HepG2 (cell line): ENCODE measurements at regions not wholly inside any gene's neighbourhood (a gene's known extent, or its start where the extent isn't known, plus 50 kb on each side); places are given as distances from the start of the nearest gene placed in this dataset.

Source experiments
- ATAC-seq: fragments of 200-7000 bp; cut with Tn5 transposase; 3 replicates; pipeline ENCODE4 v1.9.1; 2020; ENCODE audit warnings: mild to moderate bottlenecking, moderate library complexity
- BruUV-seq: library from RNA; stranded (reverse); fragments of 400-500 nt; replicated peaks from 2 replicates; lab custom pipeline; 2021; lab: Mats Ljungman, UMichigan
- CTCF ChIA-PET: fragments of 300-600 bp; formaldehyde crosslinking; extraction: SDS; loops from one replicate; lab custom pipeline; 2021; ENCODE audit warnings: low total read pairs, inconsistent platforms, low intra/inter-chr PET ratio; lab: Yijun Ruan, JAX
- POLR2A ChIA-PET: fragments of 350-600 bp; sonication (Branson Sonifier 250); formaldehyde crosslinking; loops from one replicate; lab custom pipeline; 2020; ENCODE audit warnings: antibody characterized with exemption, inconsistent platforms; lab: Yijun Ruan, JAX
- DNase-seq: peaks from one replicate; pipeline ENCODE4 v3.0.0-alpha.2; 2015; ENCODE audit warnings: low spot score
- FAIRE-seq: peaks from 3 replicates; lab custom pipeline; 2011; peaks lifted over from hg19 to GRCh38; lab: Jason Lieb, UNC
- H2AFZ ChIP-seq: one replicate; pipeline ENCODE4 v1.6.1; 2011; ENCODE audit warnings: low read length, inconsistent platforms
- H3K27ac ChIP-seq: fragments of 300-600 bp; 3 replicates; pipeline ENCODE4 v1.8.0; 2011; ENCODE audit warnings: mixed run types, mild to moderate bottlenecking, mixed read lengths, low read length, inconsistent platforms; ENCODE audit not compliant: insufficient read depth; ENCODE audit errors: extremely low read length
- H3K27me3 ChIP-seq, 2 experiments: fragments of 200-600 bp in 1 of 2; 2 replicates in 1 of 2; 3 replicates in 1 of 2; pipeline versions ENCODE4 v1.6.0 to v1.8.0; 2011; ENCODE audit warnings: low read length in 2 of 2, mild to moderate bottlenecking in 2 of 2, moderate library complexity in 2 of 2, inconsistent platforms in 1 of 2; ENCODE audit not compliant: insufficient read depth in 2 of 2, control insufficient read depth in 1 of 2
- H3K36me3 ChIP-seq, 2 experiments: fragments of 200-600 bp in 1 of 2; replicated peaks in 1 of 2; 2 replicates in 1 of 2; 3 replicates in 1 of 2; pipeline versions ENCODE4 v1.5.1 to v1.8.0; 2011; ENCODE audit warnings: low read length in 2 of 2, inconsistent platforms in 1 of 2; ENCODE audit not compliant: insufficient read depth in 2 of 2, control insufficient read depth in 1 of 2
- H3K4me1 ChIP-seq: 2 replicates; pipeline ENCODE4 v1.5.1; 2012; ENCODE audit warnings: low read length, inconsistent platforms; ENCODE audit not compliant: insufficient read depth
- H3K4me2 ChIP-seq: 2 replicates; pipeline ENCODE4 v1.6.0; 2011; ENCODE audit warnings: low read depth, low read length, inconsistent platforms
- H3K4me3 ChIP-seq, 3 experiments: fragments of 200-600 bp in 1 of 3; sonication (generic), shearing (Covaris generic) in 1 of 3; replicated peaks in 1 of 3; 2 replicates each; pipeline ENCODE4 v1.5.1; 2011 to 2016; ENCODE audit warnings: low read length in 3 of 3, inconsistent platforms in 2 of 3, low read depth in 2 of 3, mild to moderate bottlenecking in 2 of 3, control low read depth in 1 of 3, mixed read lengths in 1 of 3; ENCODE audit not compliant: insufficient read depth in 1 of 3
- H3K79me2 ChIP-seq: one replicate; pipeline ENCODE4 v1.6.1; 2011; ENCODE audit warnings: low read length, inconsistent platforms; ENCODE audit not compliant: insufficient read depth
- H3K9ac ChIP-seq: 2 replicates; pipeline ENCODE4 v1.6.0; 2011; ENCODE audit warnings: mild to moderate bottlenecking, low read depth, low read length, inconsistent platforms; ENCODE audit not compliant: insufficient read depth
- H3K9me3 ChIP-seq: 2 replicates; pipeline ENCODE4 v1.5.1; 2012; ENCODE audit warnings: mild to moderate bottlenecking, low read length
- H4K20me1 ChIP-seq: 2 replicates; pipeline ENCODE4 v1.6.0; 2011; ENCODE audit warnings: inconsistent platforms, mild to moderate bottlenecking, low read length, moderate library complexity; ENCODE audit not compliant: insufficient read depth
- ATAD3A ChIP-seq: sonication (generic); formaldehyde crosslinking; IDR thresholded peaks from 2 replicates; pipeline ENCODE4 v1.4.0; 2020; ENCODE audit warnings: missing genetic modification reagents
- HOXA3 ChIP-seq: sonication (generic); formaldehyde crosslinking; IDR thresholded peaks from 2 replicates; pipeline ENCODE4 v1.5.0; 2020; ENCODE audit warnings: missing genetic modification reagents
- IKZF5 ChIP-seq: IDR thresholded peaks from 2 replicates; pipeline ENCODE4 v1.6.1; 2018; ENCODE audit warnings: missing genetic modification reagents, mild to moderate bottlenecking, missing compliant biosample characterization
- KMT2A ChIP-seq: sonication (generic); formaldehyde crosslinking; IDR thresholded peaks from 2 replicates; pipeline ENCODE4 v1.4.0; 2020; ENCODE audit warnings: missing genetic modification reagents
- SKI ChIP-seq: fragments of 450-650 bp; IDR thresholded peaks from one replicate; pipeline ENCODE4 v1.6.1; 2018; ENCODE audit warnings: mild to moderate bottlenecking; ENCODE audit not compliant: partially characterized antibody
- ZBTB39 ChIP-seq: sonication (generic); formaldehyde crosslinking; IDR thresholded peaks from 2 replicates; pipeline ENCODE4 v1.5.0; 2020; ENCODE audit warnings: missing genetic modification reagents
- ZNF224 ChIP-seq: sonication (generic); formaldehyde crosslinking; IDR thresholded peaks from 2 replicates; pipeline ENCODE4 v1.5.0; 2020; ENCODE audit warnings: mild to moderate bottlenecking, missing genetic modification reagents
- ZNF253 ChIP-seq: sonication (generic); formaldehyde crosslinking; IDR thresholded peaks from 2 replicates; pipeline ENCODE4 v1.8.0; 2022; ENCODE audit warnings: mild to moderate bottlenecking, missing genetic modification reagents, borderline replicate concordance
- ZNF83 ChIP-seq: sonication (generic); formaldehyde crosslinking; IDR thresholded peaks from 2 replicates; pipeline ENCODE4 v1.4.0; 2020; ENCODE audit warnings: missing genetic modification reagents, mild to moderate bottlenecking, borderline replicate concordance
- ZSCAN20 ChIP-seq: sonication (generic); formaldehyde crosslinking; IDR thresholded peaks from 2 replicates; pipeline ENCODE4 v1.4.0; 2020; ENCODE audit warnings: missing genetic modification reagents, mild to moderate bottlenecking, borderline replicate concordance
- WGBS: methylation state at CpG from one replicate; pipeline ENCODE4 v1.1.6; 2017; ENCODE audit warnings: low lambda C conversion rate; 5-methylcytosine and 5-hydroxymethylcytosine counted together
- in situ Hi-C: cut with HindIII; loops from 2 replicates; pipeline ENCODE4 v1.10.0; 2017; ENCODE audit warnings: low pct_unique_long_range_greater_than_20kb; ENCODE audit not compliant: extremely low pct_ligation_motif_present
- intact Hi-C: fragments of 100-400 bp; cut with micrococcal nuclease; formaldehyde crosslinking; loops from one replicate; pipeline ENCODE4 v1.10.0; 2022; ENCODE audit not compliant: unreplicated experiment
- TF ChIP-seq, protein P1 (sequence below): sonication (generic); formaldehyde crosslinking; IDR thresholded peaks from 2 replicates; pipeline ENCODE4 v1.5.1; 2020; ENCODE audit warnings: missing genetic modification reagents, mild to moderate bottlenecking, borderline replicate concordance

- Histone ChIP-seq H3K27me3 (no peaks in the 10 kb centered on the region; a peak in 1 of 5 replicates), H3K4me1 (no peaks in the 10 kb centered on the region), H3K9ac (no peak overlapping the region), H3K4me2 (no peak overlapping the region), H3K79me2 (no peaks in the 10 kb centered on the region), H2AFZ (no peak overlapping the region)
- in situ Hi-C loops = no loop called here
- no peak for FAIRE-seq
- DNase-seq = no peak
- no peak for ATAC-seq
- TF ChIP-seq ZSCAN20 (CRISPR knock-in tag) (no peak), SKI (no peak), KMT2A (no peak), ZBTB39 (no peak), ZNF253 (no peak), ATAD3A (CRISPR knock-in tag) (no peak), ZNF83 (no peak), ZNF224 (CRISPR knock-in tag) (no peak), HOXA3 (no peak), IKZF5 (CRISPR knock-in tag) (no peak)
- TF ChIP-seq, protein P1, sequence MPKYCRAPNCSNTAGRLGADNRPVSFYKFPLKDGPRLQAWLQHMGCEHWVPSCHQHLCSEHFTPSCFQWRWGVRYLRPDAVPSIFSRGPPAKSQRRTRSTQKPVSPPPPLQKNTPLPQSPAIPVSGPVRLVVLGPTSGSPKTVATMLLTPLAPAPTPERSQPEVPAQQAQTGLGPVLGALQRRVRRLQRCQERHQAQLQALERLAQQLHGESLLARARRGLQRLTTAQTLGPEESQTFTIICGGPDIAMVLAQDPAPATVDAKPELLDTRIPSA (CRISPR knock-in tag) = no peak
- TF ChIP-seq, all 625 proteins: peak for 0
- Histone ChIP-seq H3K9me3 (peaks cover 9% of the 10 kb centered on the region), H3K36me3 (no peaks in the 10 kb centered on the region), H3K27ac (no peak overlapping the region), H4K20me1 (no peaks in the 10 kb centered on the region), H3K4me3 (no peak overlapping the region)
- no TSS peak for BruUV-seq
- WGBS = 15% methylated on average over 6 of the region's 7 CpGs
- ChIA-PET POLR2A (no interaction called here), CTCF (no interaction called here)
- intact Hi-C loops = no loop called here
These were observed 209.1 kb downstream of the UQCRFS1 start for GRCh38 chr19:29003641-29004409.
